ENCODE measurements at regions not wholly inside any gene's neighbourhood (a gene's known extent, or its start where the extent isn't known, plus 50 kb on each side); places are given as distances from the start of the nearest gene placed in this dataset.
"Not testable (repeated sequence)": the region's sequence is repeated elsewhere in the genome, so short reads cannot be mapped to it uniquely, and the experiment has no call there.

- DNase-seq (ENCODE audit: low read depth in 4 of 4, low spot score in 3 of 4): no peak
Observed at GRCh38 chr15:54850101-54850500, 346.6 kb downstream of the RSL24D1 start.

- DNase-seq (ENCODE audit: low read depth in 4 of 4, low spot score in 3 of 4): no peak
Observed at GRCh38 chr15:54843006-54843405, 353.7 kb downstream of the RSL24D1 start.

- no peak for DNase-seq (ENCODE audit: low read depth in 4 of 4, low spot score in 3 of 4)
Observed at GRCh38 chr15:54841701-54842305, 354.9 kb downstream of the RSL24D1 start.

GRCh38 chr15:54840621-54841398 is 355.9 kb downstream of the RSL24D1 start:
- DNase-seq (ENCODE audit: low read depth in 4 of 4, low spot score in 3 of 4): no peak

GRCh38 chr15:54839379-54839778 is 357.4 kb downstream of the RSL24D1 start:
- DNase-seq (ENCODE audit: low read depth in 4 of 4, low spot score in 3 of 4): no peak

- DNase-seq (ENCODE audit: low read depth in 4 of 4, low spot score in 3 of 4): no peak
Observed at GRCh38 chr15:54836052-54836795, 360.5 kb downstream of the RSL24D1 start.

- DNase-seq (ENCODE audit: low read depth in 4 of 4, low spot score in 3 of 4): no peak
Observed at GRCh38 chr15:54829821-54830220, 366.9 kb downstream of the RSL24D1 start.

- DNase-seq (ENCODE audit: low read depth in 4 of 4, low spot score in 3 of 4): no peak
Observed at GRCh38 chr15:54820811-54821210, 375.9 kb downstream of the RSL24D1 start.

- no peak for DNase-seq (ENCODE audit: low read depth in 4 of 4, low spot score in 3 of 4)
Observed at GRCh38 chr15:54820098-54820497, 376.6 kb downstream of the RSL24D1 start.

- no peak for DNase-seq (ENCODE audit: low read depth in 4 of 4, low spot score in 3 of 4)
Observed at GRCh38 chr15:54816401-54816800, 380.3 kb downstream of the RSL24D1 start.

GRCh38 chr15:54815556-54815955 is 381.2 kb downstream of the RSL24D1 start:
- no peak for DNase-seq (ENCODE audit: low read depth in 4 of 4, low spot score in 3 of 4)

- no peak for DNase-seq (ENCODE audit: low read depth in 4 of 4, low spot score in 3 of 4)
Observed at GRCh38 chr15:54812383-54812782, 384.4 kb downstream of the RSL24D1 start.

- no peak for DNase-seq (ENCODE audit: low read depth in 4 of 4, low spot score in 3 of 4)
Observed at GRCh38 chr15:54810496-54810895, 386.2 kb downstream of the RSL24D1 start.

- DNase-seq (ENCODE audit: low read depth in 4 of 4, low spot score in 3 of 4): no peak
Observed at GRCh38 chr15:54810031-54810430, 386.7 kb downstream of the RSL24D1 start.

GRCh38 chr15:54808321-54808720 is 388.4 kb downstream of the RSL24D1 start:
- no peak for DNase-seq (ENCODE audit: low read depth in 4 of 4, low spot score in 3 of 4)

GRCh38 chr15:54803987-54804386 is 392.8 kb downstream of the RSL24D1 start:
- DNase-seq (ENCODE audit: low read depth in 4 of 4, low spot score in 3 of 4): no peak

GRCh38 chr15:54803134-54803808 is 393.5 kb downstream of the RSL24D1 start:
- no peak for DNase-seq (ENCODE audit: low read depth in 4 of 4, low spot score in 3 of 4)

GRCh38 chr15:54792526-54792925 is 404.2 kb downstream of the RSL24D1 start:
- no peak for DNase-seq (ENCODE audit: low read depth in 4 of 4, low spot score in 3 of 4)

GRCh38 chr15:54790693-54791092 is 406.0 kb downstream of the RSL24D1 start:
- no peak for DNase-seq (ENCODE audit: low read depth in 4 of 4, low spot score in 3 of 4)

- no peak for DNase-seq (ENCODE audit: low read depth in 4 of 4, low spot score in 3 of 4)
Observed at GRCh38 chr15:54789376-54789775, 407.4 kb downstream of the RSL24D1 start.

- not testable (repeated sequence) for DNase-seq (ENCODE audit: low read depth in 4 of 4, low spot score in 3 of 4)
Observed at GRCh38 chr15:54781220-54781619, 415.5 kb downstream of the RSL24D1 start.

Data from right renal pelvis (tissue), 4 donors.